Suprapubic skin (tissue), 4 donors: ENCODE measurements at regions not wholly inside any gene's neighbourhood (a gene's known extent, or its start where the extent isn't known, plus 50 kb on each side); places are given as distances from the start of the nearest gene placed in this dataset.

Experiments used
- DNase-seq, 2 donors: peaks; one replicate each; pipeline ENCODE4 v3.0.0-alpha.2; 2019; ENCODE audit warnings: low spot score in 2 of 2
- H3K27ac ChIP-seq: fragments of 200-600 bp; sonication (generic); one replicate; pipeline ENCODE4 v1.5.1; 2019
- H3K27me3 ChIP-seq: fragments of 200-600 bp; sonication (generic); one replicate; pipeline ENCODE4 v1.5.1; 2019
- H3K36me3 ChIP-seq: fragments of 200-600 bp; sonication (generic); one replicate; pipeline ENCODE4 v1.5.1; 2019
- H3K4me1 ChIP-seq: fragments of 200-600 bp; sonication (generic); one replicate; pipeline ENCODE4 v1.5.1; 2019
- H3K4me3 ChIP-seq: fragments of 200-600 bp; sonication (generic); one replicate; pipeline ENCODE4 v1.5.1; 2019; ENCODE audit warnings: mild to moderate bottlenecking
- H3K9me3 ChIP-seq: fragments of 200-600 bp; sonication (generic); one replicate; pipeline ENCODE4 v1.5.1; 2019
- CTCF ChIP-seq, 2 donors: fragments of 200-600 bp in 1 of 2; fragments of 450-650 bp in 1 of 2; sonication (generic) in 1 of 2; IDR thresholded peaks; one replicate each; pipeline ENCODE4 v1.5.1; 2016 to 2019; ENCODE audit warnings: antibody characterized with exemption in 2 of 2, mild to moderate bottlenecking in 1 of 2, moderate library complexity in 1 of 2
- EP300 ChIP-seq: sonication (generic); formaldehyde crosslinking; IDR thresholded peaks from one replicate; pipeline ENCODE4 v1.6.1; 2017; ENCODE audit warnings: antibody characterized with exemption
- POLR2A ChIP-seq, 2 donors: fragments of 450-650 bp; IDR thresholded peaks; one replicate each; pipeline ENCODE4 v1.6.1; 2017; ENCODE audit warnings: antibody characterized with exemption in 2 of 2, mild to moderate bottlenecking in 2 of 2, moderate library complexity in 2 of 2
- POLR2AphosphoS5 ChIP-seq, 3 donors: sonication (generic); formaldehyde crosslinking; IDR thresholded peaks; one replicate each; pipeline ENCODE4 v1.6.1; 2017; ENCODE audit warnings: antibody characterized with exemption in 3 of 3
- WGBS: methylation state at CpG from one replicate; pipeline ENCODE4 v1.1.5; 2018; 5-methylcytosine and 5-hydroxymethylcytosine counted together

GRCh38 chr6:115004982-115005381 is 662.2 kb upstream of the HS3ST5 start:
- Histone ChIP-seq H3K4me1 (no peaks in the 10 kb centered on the region), H3K36me3 (no peaks in the 10 kb centered on the region), H3K4me3 (no peak overlapping the region), H3K27ac (no peak overlapping the region), H3K9me3 (no peaks in the 10 kb centered on the region), H3K27me3 (no peaks in the 10 kb centered on the region)
- TF ChIP-seq POLR2AphosphoS5 (IDR thresholded peaks at IDR 0.05) (no peak), CTCF (IDR thresholded peaks at IDR 0.05) (no peak), POLR2A (IDR thresholded peaks at IDR 0.05) (no peak), EP300 (no peak)
- DNase-seq = no peak
- WGBS = 39% methylated on average over 4 of the region's 4 CpGs

GRCh38 chr6:115004204-115004603 is 661.4 kb upstream of the HS3ST5 start:
- Histone ChIP-seq H3K4me3 (no peak overlapping the region), H3K36me3 (no peaks in the 10 kb centered on the region), H3K27me3 (no peaks in the 10 kb centered on the region), H3K4me1 (no peaks in the 10 kb centered on the region), H3K27ac (no peak overlapping the region), H3K9me3 (no peaks in the 10 kb centered on the region)
- DNase-seq = no peak
- no peak for TF ChIP-seq POLR2A (IDR thresholded peaks at IDR 0.05)
- no peak for TF ChIP-seq CTCF (IDR thresholded peaks at IDR 0.05)
- no peak for TF ChIP-seq POLR2AphosphoS5 (IDR thresholded peaks at IDR 0.05)
- TF ChIP-seq EP300 = no peak
- 27% methylated on average over 1 of the region's 1 CpG for WGBS

GRCh38 chr6:115001731-115002350 is 659.0 kb upstream of the HS3ST5 start:
- H3K4me1 ChIP-seq = no peaks in the 10 kb centered on the region
- DNase-seq = no peak
- WGBS = 86% methylated on average over 8 of the region's 8 CpGs
- no peaks in the 10 kb centered on the region for H3K36me3 ChIP-seq
- no peaks in the 10 kb centered on the region for H3K9me3 ChIP-seq
- TF ChIP-seq POLR2A (IDR thresholded peaks at IDR 0.05) = no peak
- H3K27me3 ChIP-seq = no peaks in the 10 kb centered on the region
- no peak overlapping the region for H3K4me3 ChIP-seq
- H3K27ac ChIP-seq = no peak overlapping the region

GRCh38 chr6:115000736-115001135 is 657.9 kb upstream of the HS3ST5 start:
- WGBS = 36% methylated on average over 3 of the region's 4 CpGs
- no peak overlapping the region for H3K4me3 ChIP-seq
- no peak overlapping the region for H3K27ac ChIP-seq
- H3K27me3 ChIP-seq = no peaks in the 10 kb centered on the region
- TF ChIP-seq EP300 (no peak), CTCF (IDR thresholded peaks at IDR 0.05) (no peak), POLR2A (IDR thresholded peaks at IDR 0.05) (no peak), POLR2AphosphoS5 (IDR thresholded peaks at IDR 0.05) (no peak)
- no peaks in the 10 kb centered on the region for H3K36me3 ChIP-seq
- DNase-seq = no peak
- H3K9me3 ChIP-seq = no peaks in the 10 kb centered on the region
- H3K4me1 ChIP-seq = no peaks in the 10 kb centered on the region

GRCh38 chr6:114998492-114998891 is 655.7 kb upstream of the HS3ST5 start:
- Histone ChIP-seq H3K36me3 (no peaks in the 10 kb centered on the region), H3K4me1 (no peaks in the 10 kb centered on the region), H3K4me3 (no peak overlapping the region), H3K9me3 (no peaks in the 10 kb centered on the region), H3K27ac (no peak overlapping the region), H3K27me3 (no peaks in the 10 kb centered on the region)
- 87% methylated on average over 8 of the region's 8 CpGs for WGBS
- DNase-seq = no peak
- TF ChIP-seq EP300 (no peak), POLR2A (IDR thresholded peaks at IDR 0.05) (no peak), POLR2AphosphoS5 (IDR thresholded peaks at IDR 0.05) (no peak), CTCF (IDR thresholded peaks at IDR 0.05) (no peak)

- no peak for DNase-seq
- 82% methylated on average over 4 of the region's 4 CpGs for WGBS
- TF ChIP-seq EP300 = no peak
- no peak for TF ChIP-seq CTCF (IDR thresholded peaks at IDR 0.05)
- TF ChIP-seq POLR2A (IDR thresholded peaks at IDR 0.05) = no peak
- no peak for TF ChIP-seq POLR2AphosphoS5 (IDR thresholded peaks at IDR 0.05)
- Histone ChIP-seq H3K9me3 (no peaks in the 10 kb centered on the region), H3K27ac (no peak overlapping the region), H3K4me3 (no peak overlapping the region), H3K4me1 (no peaks in the 10 kb centered on the region), H3K27me3 (no peaks in the 10 kb centered on the region), H3K36me3 (no peaks in the 10 kb centered on the region)
These were observed 655.0 kb upstream of the HS3ST5 start for GRCh38 chr6:114997813-114998292.
